SK-N-SH (cell line): ENCODE measurements at regions not wholly inside any gene's neighbourhood (a gene's known extent, or its start where the extent isn't known, plus 50 kb on each side); places are given as distances from the start of the nearest gene placed in this dataset.
A peak's percentile ranks its signal among the peaks of the same experiment; 100 is the strongest.

Experiments
- CTCF ChIA-PET: fragments of 300-600, 350-600 bp; formaldehyde crosslinking; extraction: SDS; loops from one replicate; lab custom pipeline; 2021; lab: Yijun Ruan, JAX
- POLR2A ChIA-PET: fragments of 350-600 bp; sonication (Branson Sonifier 250); formaldehyde crosslinking; extraction: SDS; loops from one replicate; lab custom pipeline; 2020; ENCODE audit warnings: antibody characterized with exemption, inconsistent platforms; lab: Yijun Ruan, JAX
- DNase-seq: peaks from one replicate; pipeline ENCODE4 v3.0.0; 2012
- H2AFZ ChIP-seq: fragments of 200-600 bp; sonication (generic); 2 replicates; pipeline ENCODE4 v1.8.1; 2016; ENCODE audit warnings: antibody characterized with exemption, mild to moderate bottlenecking, low read depth
- H3F3A ChIP-seq: fragments of 200-600 bp; sonication (generic); replicated peaks from 2 replicates; pipeline ENCODE3; 2016; ENCODE audit warnings: antibody characterized with exemption, mild to moderate bottlenecking; ENCODE audit not compliant: insufficient read depth
- H3K27ac ChIP-seq, 2 experiments: fragments of 200-500 bp in 1 of 2; fragments of 200-600 bp in 1 of 2; sonication (Bioruptor generic) in 1 of 2; sonication (generic), shearing (Covaris generic) in 1 of 2; 2 replicates each; pipeline versions ENCODE4 v1.5.1 to v1.6.1; 2014 to 2016; ENCODE audit warnings: low read depth in 2 of 2, inconsistent platforms in 1 of 2, low read length in 1 of 2, mild to moderate bottlenecking in 1 of 2, mixed read lengths in 1 of 2
- H3K27me3 ChIP-seq: fragments of 200-600 bp; sonication (generic), shearing (Covaris generic); 2 replicates; pipeline ENCODE4 v1.6.1; 2016; ENCODE audit warnings: mixed run types; ENCODE audit not compliant: insufficient read depth
- H3K36me3 ChIP-seq, 2 experiments: fragments of 200-500 bp in 1 of 2; fragments of 200-600 bp in 1 of 2; sonication (Bioruptor generic) in 1 of 2; sonication (generic) in 1 of 2; replicated peaks in 1 of 2; 2 replicates each; pipeline versions ENCODE3 to v1.5.1; 2014 to 2016; ENCODE audit warnings: low read length in 1 of 2, mild to moderate bottlenecking in 1 of 2; ENCODE audit not compliant: insufficient read depth in 2 of 2, control insufficient read depth in 1 of 2
- H3K4me1 ChIP-seq, 2 experiments: fragments of 200-500 bp in 1 of 2; fragments of 200-600 bp in 1 of 2; sonication (Bioruptor generic) in 1 of 2; sonication (generic), shearing (Covaris generic) in 1 of 2; 2 replicates each; pipeline versions ENCODE4 v1.5.1 to v1.6.1; 2014 to 2016; ENCODE audit warnings: low read depth in 1 of 2, low read length in 1 of 2, mixed run types in 1 of 2; ENCODE audit not compliant: insufficient read depth in 2 of 2, control insufficient read depth in 1 of 2
- H3K4me2 ChIP-seq: fragments of 200-600 bp; sonication (generic), shearing (Covaris generic); 2 replicates; pipeline ENCODE4 v1.6.1; 2017; ENCODE audit warnings: mixed run types
- H3K4me3 ChIP-seq, 2 experiments: fragments of 200-500 bp in 1 of 2; fragments of 200-600 bp in 1 of 2; sonication (Bioruptor generic) in 1 of 2; sonication (generic), shearing (Covaris generic) in 1 of 2; 2 replicates each; pipeline versions ENCODE4 v1.5.1 to v1.8.1; 2014 to 2016; ENCODE audit warnings: low read depth in 2 of 2, inconsistent platforms in 1 of 2, low read length in 1 of 2, mild to moderate bottlenecking in 1 of 2, mixed read lengths in 1 of 2, moderate library complexity in 1 of 2
- H3K79me2 ChIP-seq: fragments of 200-600 bp; sonication (generic); 2 replicates; pipeline ENCODE4 v1.8.1; 2017; ENCODE audit warnings: mild to moderate bottlenecking; ENCODE audit not compliant: insufficient read depth
- H3K9ac ChIP-seq: fragments of 200-600 bp; sonication (generic); 2 replicates; pipeline ENCODE4 v1.6.1; 2017; ENCODE audit warnings: mixed run types
- H3K9me2 ChIP-seq: fragments of 200-600 bp; sonication (generic); 2 replicates; pipeline ENCODE4 v1.6.1; 2017; ENCODE audit warnings: mixed run types
- H3K9me3 ChIP-seq: fragments of 200-600 bp; sonication (generic); 2 replicates; pipeline ENCODE4 v1.6.1; 2017; ENCODE audit warnings: mixed run types, mild to moderate bottlenecking, moderate library complexity
- H4K20me1 ChIP-seq: fragments of 200-600 bp; sonication (generic); 2 replicates; pipeline ENCODE4 v1.6.1; 2017; ENCODE audit warnings: mild to moderate bottlenecking, mixed run types; ENCODE audit not compliant: insufficient read depth
- CHD2 ChIP-seq: fragments of 150-350 bp; IDR thresholded peaks from 2 replicates; pipeline ENCODE4 v1.6.1; 2018; ENCODE audit warnings: low read length; ENCODE audit not compliant: partially characterized antibody
- EP300 ChIP-seq, 2 experiments: IDR thresholded peaks; 2 replicates each; pipeline versions ENCODE4 v1.4.0 to v1.6.1; 2012; ENCODE audit warnings: borderline replicate concordance in 1 of 2, low read depth in 1 of 2, low read length in 1 of 2
- FOXJ3 ChIP-seq: sonication (generic); formaldehyde crosslinking; IDR thresholded peaks from 2 replicates; pipeline ENCODE4 v1.5.1; 2020; ENCODE audit warnings: mild to moderate bottlenecking, missing genetic modification reagents
- MXI1 ChIP-seq: IDR thresholded peaks from 2 replicates; pipeline ENCODE4 v1.6.1; 2012; ENCODE audit warnings: mild to moderate bottlenecking, low read depth, low read length, improper control_type of control experiment
- NRF1 ChIP-seq: IDR thresholded peaks from 2 replicates; pipeline ENCODE4 v1.6.1; 2012; ENCODE audit warnings: low read depth, mild to moderate bottlenecking, low read length
- RAD21 ChIP-seq: IDR thresholded peaks from 2 replicates; pipeline ENCODE4 v1.6.1; 2012; ENCODE audit warnings: mild to moderate bottlenecking, low read length
- RFX5 ChIP-seq: IDR thresholded peaks from 2 replicates; pipeline ENCODE4 v1.6.1; 2012; ENCODE audit warnings: mild to moderate bottlenecking, improper control_type of control experiment, low read length
- SMC3 ChIP-seq: IDR thresholded peaks from 2 replicates; pipeline ENCODE4 v1.6.1; 2012; ENCODE audit warnings: low read depth, low read length, improper control_type of control experiment
- YY1 ChIP-seq: IDR thresholded peaks from 2 replicates; pipeline ENCODE4 v1.4.0; 2012; ENCODE audit warnings: low read depth, mild to moderate bottlenecking
- WGBS: methylation state at CpG from one replicate; pipeline ENCODE4 v1.1.6; 2017; ENCODE audit warnings: low lambda C conversion rate; 5-methylcytosine and 5-hydroxymethylcytosine counted together

GRCh38 chr1:30353637-30354036 is 369.7 kb downstream of the MATN1 start:
- no peaks in the 10 kb centered on the region for H3K79me2 ChIP-seq
- no peaks in the 10 kb centered on the region for H3K9me3 ChIP-seq
- ChIA-PET CTCF (interaction anchor here (0.7 to 5.0 kb wide), 18 partner anchors 8 to 361 kb away, joined by 3 to 42 read pairs (median 4); no protein-coding TSS in a partner anchor), POLR2A (no interaction called here)
- H3K27me3 ChIP-seq: no peaks in the 10 kb centered on the region
- H3K9me2 ChIP-seq: no peaks in the 10 kb centered on the region
- H2AFZ ChIP-seq: no peak overlapping the region
- no peak overlapping the region for H3K4me2 ChIP-seq
- H3K9ac ChIP-seq: no peak overlapping the region
- no peak overlapping the region for H3K27ac ChIP-seq
- DNase-seq: no peak
- H3F3A ChIP-seq: no peaks in the 10 kb centered on the region
- H3K4me1 ChIP-seq: no peaks in the 10 kb centered on the region
- no peaks in the 10 kb centered on the region for H3K36me3 ChIP-seq
- TF ChIP-seq RAD21 (peak; percentile 46), FOXJ3 (no peak), SMC3 (peak; percentile 23; the same call in 1 of the 2 replicates)
- H4K20me1 ChIP-seq: no peaks in the 10 kb centered on the region
- no peak overlapping the region for H3K4me3 ChIP-seq

GRCh38 chr1:30348147-30348546 is 375.2 kb downstream of the MATN1 start:
- H3K36me3 ChIP-seq: no peaks in the 10 kb centered on the region
- TF ChIP-seq CHD2 (no peak), FOXJ3 (no peak)
- H3F3A ChIP-seq: no peaks in the 10 kb centered on the region
- H3K79me2 ChIP-seq: no peaks in the 10 kb centered on the region
- H3K9me3 ChIP-seq: no peaks in the 10 kb centered on the region
- H3K9ac ChIP-seq: no peak overlapping the region
- H3K4me2 ChIP-seq: no peak overlapping the region
- H3K27me3 ChIP-seq: no peaks in the 10 kb centered on the region
- H3K27ac ChIP-seq: no peak overlapping the region
- no peaks in the 10 kb centered on the region for H3K4me1 ChIP-seq
- no peak for DNase-seq
- no peak overlapping the region for H3K4me3 ChIP-seq
- WGBS: 17% methylated on average over 2 of the region's 2 CpGs
- no peak overlapping the region for H2AFZ ChIP-seq
- ChIA-PET POLR2A (no interaction called here), CTCF (no interaction called here)
- no peaks in the 10 kb centered on the region for H4K20me1 ChIP-seq
- no peaks in the 10 kb centered on the region for H3K9me2 ChIP-seq

- H3K4me1 ChIP-seq: no peaks in the 10 kb centered on the region
- ChIA-PET POLR2A (no interaction called here), CTCF (interaction anchor here (1.1 to 3.2 kb wide), 2 partner anchors 35 to 207 kb away, joined by 3 to 13 read pairs; no protein-coding TSS in a partner anchor)
- H3K9me2 ChIP-seq: no peaks in the 10 kb centered on the region
- H3F3A ChIP-seq: no peaks in the 10 kb centered on the region
- H3K36me3 ChIP-seq: no peaks in the 10 kb centered on the region
- no peak overlapping the region for H3K27ac ChIP-seq
- H3K79me2 ChIP-seq: no peaks in the 10 kb centered on the region
- H3K9me3 ChIP-seq: no peaks in the 10 kb centered on the region
- H2AFZ ChIP-seq: no peak overlapping the region
- H4K20me1 ChIP-seq: no peaks in the 10 kb centered on the region
- no peak overlapping the region for H3K4me3 ChIP-seq
- DNase-seq: no peak
- H3K27me3 ChIP-seq: no peaks in the 10 kb centered on the region
- H3K4me2 ChIP-seq: no peak overlapping the region
- TF ChIP-seq NRF1: no peak
- no peak overlapping the region for H3K9ac ChIP-seq
- 29% methylated on average over 4 of the region's 4 CpGs for WGBS
Observed at GRCh38 chr1:30345491-30346130, 377.8 kb downstream of the MATN1 start.

GRCh38 chr1:30343562-30343961 is 379.8 kb downstream of the MATN1 start:
- no peak overlapping the region for H3K4me3 ChIP-seq
- H3K4me2 ChIP-seq: no peak overlapping the region
- H3K36me3 ChIP-seq: no peaks in the 10 kb centered on the region
- DNase-seq: no peak
- no peaks in the 10 kb centered on the region for H3K79me2 ChIP-seq
- POLR2A ChIA-PET: no interaction called here
- H3K9ac ChIP-seq: no peak overlapping the region
- WGBS: 4% methylated on average over 3 of the region's 3 CpGs
- H4K20me1 ChIP-seq: no peaks in the 10 kb centered on the region
- H3K9me3 ChIP-seq: no peaks in the 10 kb centered on the region
- H3K4me1 ChIP-seq: no peaks in the 10 kb centered on the region
- H3K27me3 ChIP-seq: no peaks in the 10 kb centered on the region
- no peak for TF ChIP-seq EP300 (IDR thresholded peaks at IDR 0.05; ENCODE audit: borderline replicate concordance in 1 of 2, low read depth in 1 of 2, low read length in 1 of 2)
- TF ChIP-seq CHD2: no peak
- no peak for TF ChIP-seq MXI1
- no peak for TF ChIP-seq YY1
- TF ChIP-seq RFX5: no peak
- no peaks in the 10 kb centered on the region for H3K9me2 ChIP-seq
- H3F3A ChIP-seq: no peaks in the 10 kb centered on the region
- no peak overlapping the region for H2AFZ ChIP-seq
- no peak overlapping the region for H3K27ac ChIP-seq
- CTCF ChIA-PET: no interaction called here
